PC-9 (cell line): ENCODE measurements at regions not wholly inside any gene's neighbourhood (a gene's known extent, or its start where the extent isn't known, plus 50 kb on each side); places are given as distances from the start of the nearest gene placed in this dataset.

Source experiments
- BruUV-seq: library from RNA; stranded (reverse); fragments of 400-500 nt; replicated peaks from 2 replicates; lab custom pipeline; 2021; lab: Mats Ljungman, UMichigan
- CTCF ChIA-PET: fragments of 300-600 bp; sonication (Branson Sonifier 250); formaldehyde crosslinking; loops from one replicate; lab custom pipeline; 2022; ENCODE audit warnings: antibody characterized with exemption; lab: Charles Lee
- POLR2A ChIA-PET: fragments of 300-600 bp; sonication (Branson Sonifier 250); formaldehyde crosslinking; loops from one replicate; lab custom pipeline; 2022; ENCODE audit warnings: antibody characterized with exemption; ENCODE audit not compliant: unreplicated experiment; lab: Charles Lee
- DNase-seq, 2 experiments: peaks; one replicate each; pipeline versions ENCODE4 v3.0.0 to v3.0.0-alpha.2; 2015 to 2022; ENCODE audit warnings: mixed read lengths in 1 of 2
- H2AFZ ChIP-seq: fragments of 200-600 bp; sonication (generic); 2 replicates; pipeline ENCODE4 v1.8.1; 2017; ENCODE audit warnings: antibody characterized with exemption
- H3F3A ChIP-seq: fragments of 200-600 bp; sonication (generic); 2 replicates; pipeline ENCODE4 v1.8.1; 2017; ENCODE audit warnings: antibody characterized with exemption, mild to moderate bottlenecking, low read depth; ENCODE audit not compliant: insufficient read depth
- H3K27ac ChIP-seq: fragments of 200-600 bp; sonication (generic); 2 replicates; pipeline ENCODE4 v1.6.1; 2016; ENCODE audit warnings: mixed run types
- H3K27me3 ChIP-seq: fragments of 200-600 bp; sonication (generic); 2 replicates; pipeline ENCODE4 v1.6.1; 2016; ENCODE audit warnings: low read depth, mixed run types; ENCODE audit not compliant: insufficient read depth
- H3K36me3 ChIP-seq: fragments of 200-600 bp; sonication (generic); 2 replicates; pipeline ENCODE4 v1.6.1; 2016; ENCODE audit warnings: low read depth, mixed run types
- H3K4me1 ChIP-seq: fragments of 200-600 bp; sonication (generic); replicated peaks from 2 replicates; pipeline ENCODE4 v1.6.1; 2016; ENCODE audit warnings: mixed run types; ENCODE audit not compliant: insufficient read depth
- H3K4me2 ChIP-seq: fragments of 200-600 bp; sonication (generic); 2 replicates; pipeline ENCODE4 v1.6.1; 2017; ENCODE audit warnings: mixed run types
- H3K4me3 ChIP-seq: fragments of 200-600 bp; sonication (generic); 2 replicates; pipeline ENCODE4 v1.6.1; 2016; ENCODE audit warnings: mixed run types
- H3K79me2 ChIP-seq: fragments of 200-600 bp; sonication (generic); 2 replicates; pipeline ENCODE4 v1.6.1; 2017; ENCODE audit warnings: low read depth, mixed run types
- H3K9me2 ChIP-seq: fragments of 200-600 bp; sonication (generic); 2 replicates; pipeline ENCODE4 v1.8.1; 2017; ENCODE audit warnings: mild to moderate bottlenecking; ENCODE audit not compliant: insufficient read depth
- H3K9me3 ChIP-seq: fragments of 200-600 bp; sonication (generic); 2 replicates; pipeline ENCODE4 v1.8.1; 2016; ENCODE audit warnings: low read depth; ENCODE audit not compliant: insufficient read depth
- H4K20me1 ChIP-seq: fragments of 200-600 bp; sonication (generic); 2 replicates; pipeline ENCODE4 v1.8.1; 2017; ENCODE audit not compliant: insufficient read depth
- EZH2 ChIP-seq: fragments of 200-600 bp; sonication (generic); IDR thresholded peaks from 2 replicates; pipeline ENCODE4 v1.8.0; 2017; ENCODE audit warnings: antibody characterized with exemption, low read depth
- intact Hi-C: fragments of 100-400 bp; cut with micrococcal nuclease; formaldehyde crosslinking; loops from one replicate; pipeline ENCODE4 v1.10.0; 2022; ENCODE audit not compliant: unreplicated experiment
- TF ChIP-seq, protein P1 (sequence below): fragments of 200-600 bp; sonication (generic); conservative IDR thresholded peaks from 2 replicates; pipeline ENCODE4 v1.6.1; 2017; ENCODE audit warnings: mixed run types, antibody characterized with exemption, mild to moderate bottlenecking, moderate library complexity

- DNase-seq: no peak
- Histone ChIP-seq H3K27ac (no peak overlapping the region), H3K36me3 (no peaks in the 10 kb centered on the region), H3K27me3 (no peaks in the 10 kb centered on the region), H3K9me2 (no peaks in the 10 kb centered on the region), H4K20me1 (no peaks in the 10 kb centered on the region), H3K9me3 (no peaks in the 10 kb centered on the region), H3K4me3 (no peak overlapping the region), H3K4me1 (no peaks in the 10 kb centered on the region), H2AFZ (no peak overlapping the region), H3K79me2 (no peaks in the 10 kb centered on the region), H3K4me2 (no peak overlapping the region), H3F3A (no peaks in the 10 kb centered on the region)
- ChIA-PET CTCF (no interaction called here), POLR2A (no interaction called here)
- BruUV-seq: no TSS peak
- intact Hi-C loops: no loop called here
- TF ChIP-seq, protein P1, sequence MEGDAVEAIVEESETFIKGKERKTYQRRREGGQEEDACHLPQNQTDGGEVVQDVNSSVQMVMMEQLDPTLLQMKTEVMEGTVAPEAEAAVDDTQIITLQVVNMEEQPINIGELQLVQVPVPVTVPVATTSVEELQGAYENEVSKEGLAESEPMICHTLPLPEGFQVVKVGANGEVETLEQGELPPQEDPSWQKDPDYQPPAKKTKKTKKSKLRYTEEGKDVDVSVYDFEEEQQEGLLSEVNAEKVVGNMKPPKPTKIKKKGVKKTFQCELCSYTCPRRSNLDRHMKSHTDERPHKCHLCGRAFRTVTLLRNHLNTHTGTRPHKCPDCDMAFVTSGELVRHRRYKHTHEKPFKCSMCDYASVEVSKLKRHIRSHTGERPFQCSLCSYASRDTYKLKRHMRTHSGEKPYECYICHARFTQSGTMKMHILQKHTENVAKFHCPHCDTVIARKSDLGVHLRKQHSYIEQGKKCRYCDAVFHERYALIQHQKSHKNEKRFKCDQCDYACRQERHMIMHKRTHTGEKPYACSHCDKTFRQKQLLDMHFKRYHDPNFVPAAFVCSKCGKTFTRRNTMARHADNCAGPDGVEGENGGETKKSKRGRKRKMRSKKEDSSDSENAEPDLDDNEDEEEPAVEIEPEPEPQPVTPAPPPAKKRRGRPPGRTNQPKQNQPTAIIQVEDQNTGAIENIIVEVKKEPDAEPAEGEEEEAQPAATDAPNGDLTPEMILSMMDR: no peak
- TF ChIP-seq EZH2: no peak
Measured at GRCh38 chr1:5340560-5341130, 651.6 kb downstream of the NPHP4 start.

- no peaks in the 10 kb centered on the region for H3K79me2 ChIP-seq
- H3F3A ChIP-seq: no peaks in the 10 kb centered on the region
- DNase-seq: no peak
- no peaks in the 10 kb centered on the region for H3K4me1 ChIP-seq
- H3K9me2 ChIP-seq: no peaks in the 10 kb centered on the region
- TF ChIP-seq, protein P1: no peak
- TF ChIP-seq EZH2: no peak
- intact Hi-C loops: no loop called here
- no TSS peak for BruUV-seq
- no peak overlapping the region for H3K4me2 ChIP-seq
- ChIA-PET CTCF (no interaction called here), POLR2A (no interaction called here)
- H3K9me3 ChIP-seq: no peaks in the 10 kb centered on the region
- H4K20me1 ChIP-seq: no peaks in the 10 kb centered on the region
- no peaks in the 10 kb centered on the region for H3K36me3 ChIP-seq
- H3K4me3 ChIP-seq: no peak overlapping the region
- H3K27me3 ChIP-seq: no peaks in the 10 kb centered on the region
- H3K27ac ChIP-seq: no peak overlapping the region
- H2AFZ ChIP-seq: no peak overlapping the region
Measured at GRCh38 chr1:5338466-5338865, 653.8 kb downstream of the NPHP4 start.

DNA sequence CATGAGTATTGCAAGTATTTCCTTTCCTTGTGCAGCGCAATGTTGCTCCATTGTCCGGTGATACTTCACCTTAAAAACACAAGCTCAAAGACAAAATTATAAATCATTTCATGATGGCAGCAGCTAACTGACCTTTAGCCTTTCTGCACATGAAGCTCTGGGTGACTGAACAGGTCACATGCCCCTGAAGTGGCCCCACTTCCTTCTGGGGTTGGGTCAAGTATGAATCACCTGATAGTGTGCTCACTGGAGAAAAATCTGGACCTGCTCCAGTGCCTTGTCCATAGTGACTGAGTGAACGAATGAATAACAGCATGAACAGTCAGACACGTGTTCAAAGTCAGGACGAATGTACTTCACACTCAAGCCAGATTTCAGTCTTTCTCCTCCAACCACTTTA, 658.9 kb downstream of the NPHP4 start:
- Histone ChIP-seq H3K4me3 (no peak overlapping the region), H3K4me2 (no peak overlapping the region), H3K9me2 (no peaks in the 10 kb centered on the region), H2AFZ (no peak overlapping the region), H3K9me3 (no peaks in the 10 kb centered on the region), H3K27ac (no peak overlapping the region), H4K20me1 (no peaks in the 10 kb centered on the region), H3K27me3 (no peaks in the 10 kb centered on the region), H3K4me1 (no peaks in the 10 kb centered on the region), H3K36me3 (no peaks in the 10 kb centered on the region), H3K79me2 (no peaks in the 10 kb centered on the region), H3F3A (no peaks in the 10 kb centered on the region)
- intact Hi-C loops: no loop called here
- CTCF ChIA-PET: no interaction called here
- TF ChIP-seq EZH2: no peak
- POLR2A ChIA-PET: no interaction called here
- DNase-seq: peak; percentile 1 to 57
- BruUV-seq: no TSS peak

DNA sequence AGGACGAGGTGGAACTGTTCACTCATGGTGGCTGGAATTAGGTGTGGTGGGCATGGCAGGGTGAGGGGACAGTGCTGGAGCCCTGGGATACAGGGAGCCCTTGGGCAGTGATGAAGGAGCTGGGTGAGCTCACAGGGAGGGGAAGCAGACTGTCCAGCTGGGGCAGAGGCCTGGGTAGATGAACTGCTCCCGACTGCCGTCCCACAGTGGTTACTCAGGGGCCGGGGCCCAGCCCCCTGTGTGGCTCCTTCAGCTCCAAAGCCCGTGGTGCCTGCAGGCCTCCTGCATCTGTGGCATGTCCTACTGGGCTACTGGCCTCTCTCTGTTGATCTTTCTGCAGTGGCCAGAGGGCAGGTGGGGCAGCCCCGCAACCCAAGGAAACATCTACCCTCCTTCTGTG, 661.1 kb downstream of the NPHP4 start:
- Histone ChIP-seq H3K27me3 (no peaks in the 10 kb centered on the region), H3K4me2 (no peak overlapping the region), H3K36me3 (no peaks in the 10 kb centered on the region), H3K9me3 (no peaks in the 10 kb centered on the region; the same call in 1 of the 2 replicates), H4K20me1 (no peaks in the 10 kb centered on the region), H3K4me1 (no peaks in the 10 kb centered on the region), H3K27ac (no peak overlapping the region), H2AFZ (no peak overlapping the region), H3K79me2 (no peaks in the 10 kb centered on the region), H3K9me2 (no peaks in the 10 kb centered on the region), H3F3A (no peaks in the 10 kb centered on the region), H3K4me3 (no peak overlapping the region)
- BruUV-seq: no TSS peak
- ChIA-PET CTCF (no interaction called here), POLR2A (no interaction called here)
- no peak for DNase-seq
- TF ChIP-seq, protein P1: no peak
- TF ChIP-seq EZH2: no peak
- intact Hi-C loops: no loop called here
